HCT116 (cell line): ENCODE measurements at regions not wholly inside any gene's neighbourhood (a gene's known extent, or its start where the extent isn't known, plus 50 kb on each side); places are given as distances from the start of the nearest gene placed in this dataset.

Experiments used
- ATAC-seq: fragments of 200-7000 bp; cut with Tn5 transposase; 2 replicates; pipeline ENCODE4 v1.9.1; 2020; ENCODE audit warnings: mild to moderate bottlenecking, moderate library complexity
- BruUV-seq: library from RNA; stranded (reverse); fragments of 400-500 nt; replicated peaks from 2 replicates; lab custom pipeline; 2021; lab: Mats Ljungman, UMichigan
- CTCF ChIA-PET: fragments of 300-600 bp; sonication (Branson Sonifier 250); formaldehyde crosslinking; loops from one replicate; lab custom pipeline; 2021; ENCODE audit warnings: antibody characterized with exemption; lab: Charles Lee
- POLR2A ChIA-PET: fragments of 300-600, 350-600 bp; sonication (Branson Sonifier 250); formaldehyde crosslinking; loops from one replicate; lab custom pipeline; 2021; ENCODE audit warnings: antibody characterized with exemption; lab: Charles Lee
- RAD21 ChIA-PET, 2 experiments: fragments of 300-600 bp; sonication (Branson Sonifier 250); formaldehyde crosslinking; loops; one replicate each; lab custom pipeline; 2023; ENCODE audit warnings: low total read pairs in 2 of 2; ENCODE audit not compliant: uncharacterized antibody in 2 of 2, unreplicated experiment in 2 of 2, low non-redundant PET in 1 of 2; lab: Charles Lee
- DNase-seq: peaks from one replicate; pipeline ENCODE4 v3.0.0-alpha.2; 2010; ENCODE audit warnings: low read depth, low spot score
- H2AFZ ChIP-seq: fragments of 200-600 bp; shearing (Covaris generic), sonication (generic); 2 replicates; pipeline ENCODE4 v1.6.1; 2017; ENCODE audit warnings: low read depth, mixed run types, mixed read lengths, antibody characterized with exemption, low read length; ENCODE audit not compliant: poor library complexity, severe bottlenecking
- H3K27ac ChIP-seq: 2 replicates; pipeline ENCODE4 v1.5.1; 2012; ENCODE audit warnings: low read depth, low read length
- H3K27me3 ChIP-seq: fragments of 200-600 bp; sonication (generic); 2 replicates; pipeline ENCODE4 v1.6.1; 2016; ENCODE audit warnings: mixed run types, low read length, mixed read lengths; ENCODE audit not compliant: insufficient read depth
- H3K36me3 ChIP-seq, 2 experiments: fragments of 200-500 bp in 1 of 2; fragments of 200-600 bp in 1 of 2; sonication (Bioruptor generic) in 1 of 2; sonication (generic) in 1 of 2; 2 replicates each; pipeline versions ENCODE4 v1.5.1 to v1.6.1; 2014 to 2016; ENCODE audit warnings: low read length in 2 of 2, inconsistent platforms in 1 of 2, mixed read lengths in 1 of 2, mixed run types in 1 of 2; ENCODE audit not compliant: insufficient read depth in 2 of 2, control insufficient read depth in 1 of 2
- H3K4me1 ChIP-seq, 2 experiments: fragments of 200-600 bp in 1 of 2; sonication (generic) in 1 of 2; 2 replicates each; pipeline versions ENCODE4 v1.5.1 to v1.6.1; 2012 to 2017; ENCODE audit warnings: low read length in 2 of 2, inconsistent platforms in 1 of 2, mild to moderate bottlenecking in 1 of 2, mixed read lengths in 1 of 2, mixed run types in 1 of 2, moderate library complexity in 1 of 2; ENCODE audit not compliant: insufficient read depth in 2 of 2, control insufficient read depth in 1 of 2
- H3K4me2 ChIP-seq: fragments of 200-600 bp; sonication (generic); 2 replicates; pipeline ENCODE4 v1.6.1; 2017; ENCODE audit warnings: mixed run types, low read length, mixed read lengths
- H3K4me3 ChIP-seq, 2 experiments: fragments of 200-600 bp in 1 of 2; sonication (generic) in 1 of 2; replicated peaks in 1 of 2; 2 replicates each; pipeline ENCODE4 v1.5.1; 2011 to 2016; ENCODE audit warnings: low read length in 2 of 2, control low read depth in 1 of 2, low read depth in 1 of 2, mild to moderate bottlenecking in 1 of 2, mixed read lengths in 1 of 2, mixed run types in 1 of 2
- H3K79me2 ChIP-seq: fragments of 200-600 bp; sonication (generic); 2 replicates; pipeline ENCODE4 v1.6.1; 2017; ENCODE audit warnings: mild to moderate bottlenecking, mixed run types, low read length, moderate library complexity, mixed read lengths; ENCODE audit not compliant: insufficient read depth
- H3K9ac ChIP-seq: fragments of 200-600 bp; sonication (generic); 2 replicates; pipeline ENCODE4 v1.6.1; 2016; ENCODE audit warnings: low read length, mixed read lengths
- H3K9me2 ChIP-seq: fragments of 200-600 bp; sonication (generic), shearing (Covaris generic); 2 replicates; pipeline ENCODE4 v1.6.1; 2017; ENCODE audit warnings: mixed run types, mild to moderate bottlenecking, moderate library complexity; ENCODE audit not compliant: insufficient read depth
- H3K9me3 ChIP-seq, 2 experiments: fragments of 200-500 bp in 1 of 2; fragments of 200-600 bp in 1 of 2; sonication (Bioruptor generic) in 1 of 2; sonication (generic) in 1 of 2; 2 replicates each; pipeline ENCODE4 v1.6.1; 2014 to 2017; ENCODE audit warnings: low read length in 2 of 2, mixed read lengths in 2 of 2, inconsistent platforms in 1 of 2, low read depth in 1 of 2, mild to moderate bottlenecking in 1 of 2, mixed run types in 1 of 2, moderate library complexity in 1 of 2; ENCODE audit not compliant: control insufficient read depth in 1 of 2, insufficient read depth in 1 of 2
- H4K20me1 ChIP-seq: fragments of 200-600 bp; sonication (generic), shearing (Covaris generic); 2 replicates; pipeline ENCODE4 v1.6.1; 2017; ENCODE audit warnings: mixed run types, mild to moderate bottlenecking, moderate library complexity; ENCODE audit not compliant: insufficient read depth
- JUND ChIP-seq: IDR thresholded peaks from 2 replicates; pipeline ENCODE4 v1.6.1; 2012
- MAX ChIP-seq: IDR thresholded peaks from 2 replicates; pipeline ENCODE4 v1.6.1; 2012
- RAD21 ChIP-seq: IDR thresholded peaks from 2 replicates; pipeline ENCODE4 v1.6.1; 2012; ENCODE audit warnings: low read depth, mild to moderate bottlenecking
- TCF7L2 ChIP-seq: IDR thresholded peaks from 2 replicates; pipeline ENCODE4 v1.7.0; 2011; ENCODE audit warnings: borderline replicate concordance, inconsistent platforms; ENCODE audit not compliant: insufficient read depth, insufficient read length; ENCODE audit errors: extremely low read depth
- intact Hi-C: fragments of 100-400 bp; cut with micrococcal nuclease; formaldehyde crosslinking; loops from 2 replicates; pipeline ENCODE4 v1.10.0; 2022
- TF ChIP-seq, protein P1 (sequence below): IDR thresholded peaks from 2 replicates; pipeline ENCODE4 v1.6.1; 2011; ENCODE audit warnings: mild to moderate bottlenecking, low read length, moderate library complexity; ENCODE audit not compliant: insufficient replicate concordance; ENCODE audit errors: extremely low read depth
- TF ChIP-seq, protein P2 (sequence below): IDR thresholded peaks from 2 replicates; pipeline ENCODE4 v1.6.1; 2012

DNA sequence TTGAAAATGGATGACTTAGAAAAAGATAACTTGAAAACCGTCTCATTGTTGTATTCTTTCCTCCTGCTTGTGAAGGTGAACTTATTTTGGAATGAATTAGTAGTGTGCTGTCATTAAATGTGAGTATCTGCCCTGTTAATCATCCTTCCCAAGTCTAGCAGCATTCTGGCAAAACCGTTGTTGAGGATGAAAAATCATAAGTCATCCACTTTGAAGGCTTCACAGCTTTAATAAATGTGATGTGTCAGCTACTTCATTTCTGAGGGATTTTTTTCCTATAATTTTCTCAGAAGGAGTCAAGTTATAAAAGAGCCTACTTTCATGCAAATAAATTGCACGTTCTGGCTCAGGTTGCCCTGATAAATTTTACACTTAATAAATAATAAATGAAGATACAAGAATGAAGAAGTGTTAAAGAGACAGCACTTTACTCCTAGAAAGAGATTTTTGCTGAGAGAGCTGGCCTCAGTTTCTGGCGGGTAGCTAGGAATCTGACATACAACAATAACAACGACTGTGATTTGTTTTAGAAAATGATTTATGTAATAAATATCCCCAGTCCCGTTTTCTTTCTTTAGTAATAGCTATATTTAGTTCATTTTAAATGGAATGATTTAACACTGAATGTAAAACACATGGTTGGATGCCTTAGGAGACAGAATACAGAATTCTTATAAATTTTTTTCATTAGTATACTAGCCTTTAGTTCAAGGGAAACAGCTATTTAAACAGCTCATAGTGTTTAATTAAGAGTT is 516.5 kb upstream of the KLF6 start:
- no peaks in the 10 kb centered on the region for H3K79me2 ChIP-seq
- H3K4me1 ChIP-seq = no peaks in the 10 kb centered on the region
- ChIA-PET RAD21 (no interaction called here), CTCF (no interaction called here), POLR2A (no interaction called here)
- 0 out of 2 replicates have a peak, but pooled peaks cover 2% of the 10 kb centered on the region for H3K9me2 ChIP-seq
- H3K4me3 ChIP-seq = no peak overlapping the region
- H3K27me3 ChIP-seq = no peaks in the 10 kb centered on the region
- H3K36me3 ChIP-seq = no peaks in the 10 kb centered on the region
- intact Hi-C loops = no loop called here
- H3K27ac ChIP-seq = no peak overlapping the region
- H3K4me2 ChIP-seq = no peak overlapping the region
- TF ChIP-seq MAX = no peak
- H4K20me1 ChIP-seq = no peaks in the 10 kb centered on the region
- no peak overlapping the region for H3K9ac ChIP-seq
- H3K9me3 ChIP-seq = no peaks in the 10 kb centered on the region
- no TSS peak for BruUV-seq
- DNase-seq (no peak), ATAC-seq (no peak)
- H2AFZ ChIP-seq = no peak overlapping the region

- no peak overlapping the region for H3K4me2 ChIP-seq
- H3K4me1 ChIP-seq = no peaks in the 10 kb centered on the region
- DNase-seq (no peak), ATAC-seq (no peak)
- RAD21 ChIA-PET = interaction anchor here in 1 of 2 experiments (0.6 kb wide), 1 partner anchor 781 kb away, joined by 4 read pairs; no protein-coding TSS in a partner anchor
- POLR2A ChIA-PET = no interaction called here
- no peak overlapping the region for H3K9ac ChIP-seq
- no TSS peak for BruUV-seq
- no peak overlapping the region for H3K27ac ChIP-seq
- no peak overlapping the region for H3K4me3 ChIP-seq
- TF ChIP-seq, protein P1, sequence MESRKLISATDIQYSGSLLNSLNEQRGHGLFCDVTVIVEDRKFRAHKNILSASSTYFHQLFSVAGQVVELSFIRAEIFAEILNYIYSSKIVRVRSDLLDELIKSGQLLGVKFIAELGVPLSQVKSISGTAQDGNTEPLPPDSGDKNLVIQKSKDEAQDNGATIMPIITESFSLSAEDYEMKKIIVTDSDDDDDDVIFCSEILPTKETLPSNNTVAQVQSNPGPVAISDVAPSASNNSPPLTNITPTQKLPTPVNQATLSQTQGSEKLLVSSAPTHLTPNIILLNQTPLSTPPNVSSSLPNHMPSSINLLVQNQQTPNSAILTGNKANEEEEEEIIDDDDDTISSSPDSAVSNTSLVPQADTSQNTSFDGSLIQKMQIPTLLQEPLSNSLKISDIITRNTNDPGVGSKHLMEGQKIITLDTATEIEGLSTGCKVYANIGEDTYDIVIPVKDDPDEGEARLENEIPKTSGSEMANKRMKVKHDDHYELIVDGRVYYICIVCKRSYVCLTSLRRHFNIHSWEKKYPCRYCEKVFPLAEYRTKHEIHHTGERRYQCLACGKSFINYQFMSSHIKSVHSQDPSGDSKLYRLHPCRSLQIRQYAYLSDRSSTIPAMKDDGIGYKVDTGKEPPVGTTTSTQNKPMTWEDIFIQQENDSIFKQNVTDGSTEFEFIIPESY = no peak
- TF ChIP-seq RAD21 (no peak), TCF7L2 (no peak), JUND (no peak)
- TF ChIP-seq, protein P2, sequence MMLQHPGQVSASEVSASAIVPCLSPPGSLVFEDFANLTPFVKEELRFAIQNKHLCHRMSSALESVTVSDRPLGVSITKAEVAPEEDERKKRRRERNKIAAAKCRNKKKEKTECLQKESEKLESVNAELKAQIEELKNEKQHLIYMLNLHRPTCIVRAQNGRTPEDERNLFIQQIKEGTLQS = no peak
- intact Hi-C loops = no loop called here
- no peak overlapping the region for H2AFZ ChIP-seq
- no peaks in the 10 kb centered on the region for H3K27me3 ChIP-seq
- H3K36me3 ChIP-seq = no peaks in the 10 kb centered on the region
- H3K9me2 ChIP-seq = no peaks in the 10 kb centered on the region
- CTCF ChIA-PET = no interaction called here
- H3K9me3 ChIP-seq = no peaks in the 10 kb centered on the region
- H3K79me2 ChIP-seq = no peaks in the 10 kb centered on the region
- no peaks in the 10 kb centered on the region for H4K20me1 ChIP-seq
These were observed 511.2 kb upstream of the KLF6 start for GRCh38 chr10:4296161-4296560.
